ENCODE measurements at regions not wholly inside any gene's neighbourhood (a gene's known extent, or its start where the extent isn't known, plus 50 kb on each side); places are given as distances from the start of the nearest gene placed in this dataset.

DNA sequence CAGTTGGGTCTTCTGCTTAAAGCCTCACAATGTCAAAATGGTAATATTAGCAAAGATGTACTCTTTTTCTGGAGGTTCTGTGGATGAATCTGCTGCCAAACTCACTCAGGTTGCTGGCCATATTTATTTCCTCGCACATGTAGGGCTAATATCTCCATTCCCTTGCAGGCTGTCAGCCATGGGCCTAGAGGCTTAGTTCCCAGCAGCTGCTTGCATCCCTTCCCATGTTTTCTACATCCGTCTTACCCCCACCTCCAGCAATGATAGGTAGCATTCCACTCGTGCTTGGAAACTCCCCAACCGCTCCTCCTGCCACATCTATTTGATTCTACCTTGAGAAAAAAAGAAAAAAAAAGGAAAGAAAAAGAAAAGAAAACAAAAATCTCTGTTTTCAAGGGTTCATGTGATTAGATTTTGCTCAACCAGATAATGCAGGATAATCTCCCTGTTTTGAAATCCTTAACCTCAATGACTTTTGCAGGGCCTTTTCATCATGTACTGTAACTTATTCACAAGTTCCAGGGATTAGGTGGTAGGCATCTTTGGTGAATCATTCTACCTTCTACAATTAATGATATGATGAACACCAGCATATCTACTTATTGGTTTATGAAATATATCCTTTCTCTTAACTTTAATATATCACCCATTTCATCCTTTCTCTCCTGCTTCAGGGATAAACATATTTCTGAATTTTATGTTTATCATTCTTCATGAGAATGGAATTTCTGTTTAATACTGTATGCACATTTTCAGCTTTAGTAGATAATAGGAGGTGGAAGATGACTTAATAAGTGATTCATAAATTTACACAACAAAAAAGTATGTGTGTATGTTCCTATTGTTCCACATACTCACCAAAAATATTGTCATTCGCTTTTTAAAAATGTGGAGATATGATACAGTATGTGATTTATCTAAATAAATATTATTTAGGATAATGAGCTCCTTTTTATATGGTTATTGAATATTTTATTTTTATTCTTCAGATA, 931.9 kb downstream of the SLITRK5 start:
- no peak for ATAC-seq
- TF ChIP-seq RCOR1 (IDR thresholded peaks at IDR 0.05; ENCODE audit: low read depth, low read length) (no peak), TFCP2L1 (CRISPR knock-in tag; IDR thresholded peaks at IDR 0.05) (no peak), NR3C1 (IDR thresholded peaks at IDR 0.05) (no peak), CHD4 (IDR thresholded peaks at IDR 0.05; ENCODE audit: borderline replicate concordance) (no peak), HEYL (CRISPR knock-in tag; IDR thresholded peaks at IDR 0.05) (no peak), NPAS2 (CRISPR knock-in tag; IDR thresholded peaks at IDR 0.05; ENCODE audit: borderline replicate concordance) (no peak), KDM5A (IDR thresholded peaks at IDR 0.05) (no peak)
- CTCF ChIA-PET: no interaction called here
- H3K4me2 ChIP-seq: no peak overlapping the region
- POLR2A ChIA-PET: no interaction called here
- no peak for FAIRE-seq
- no peak overlapping the region for H3K27ac ChIP-seq
- no peaks in the 10 kb centered on the region for H3K4me1 ChIP-seq
- no peaks in the 10 kb centered on the region for H3K9me3 ChIP-seq
- WGBS (ENCODE audit: missing lambda C conversion rate): 24% methylated on average over 5 of the region's 5 CpGs
- DNase-seq (ENCODE audit: low read depth in 1 of 2, low spot score in 1 of 2): no peak
- H3K4me3 ChIP-seq: no peak overlapping the region

DNA sequence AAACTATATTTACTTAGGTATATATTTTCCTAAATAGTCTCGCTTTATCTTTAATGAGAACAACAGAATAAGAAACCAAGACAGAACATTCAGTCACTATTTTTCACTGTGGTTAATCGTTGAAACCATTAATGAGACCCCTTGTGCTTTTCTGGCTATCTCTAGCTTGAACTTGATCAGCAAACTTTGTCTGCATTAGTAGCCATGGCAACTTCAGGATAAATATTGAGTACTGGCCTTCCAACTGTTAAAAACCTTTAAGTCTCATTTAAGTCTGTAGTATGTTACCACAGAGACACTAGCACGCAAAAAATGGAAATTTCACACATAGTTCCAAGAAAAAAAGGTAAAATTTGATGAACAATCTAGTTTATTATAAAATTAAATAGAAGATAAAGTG, 946.0 kb downstream of the SLITRK5 start:
- H3K4me3 ChIP-seq: no peak overlapping the region
- no peak for TF ChIP-seq RCOR1 (IDR thresholded peaks at IDR 0.05; ENCODE audit: low read depth, low read length)
- TF ChIP-seq, protein P1, sequence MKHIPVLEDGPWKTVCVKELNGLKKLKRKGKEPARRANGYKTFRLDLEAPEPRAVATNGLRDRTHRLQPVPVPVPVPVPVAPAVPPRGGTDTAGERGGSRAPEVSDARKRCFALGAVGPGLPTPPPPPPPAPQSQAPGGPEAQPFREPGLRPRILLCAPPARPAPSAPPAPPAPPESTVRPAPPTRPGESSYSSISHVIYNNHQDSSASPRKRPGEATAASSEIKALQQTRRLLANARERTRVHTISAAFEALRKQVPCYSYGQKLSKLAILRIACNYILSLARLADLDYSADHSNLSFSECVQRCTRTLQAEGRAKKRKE (CRISPR knock-in tag; IDR thresholded peaks at IDR 0.05; ENCODE audit: low read depth): no peak
- TF ChIP-seq HOXB5 (CRISPR knock-in tag; IDR thresholded peaks at IDR 0.05): no peak
- no peak for TF ChIP-seq EP300 (IDR thresholded peaks at IDR 0.05)
- no peak for TF ChIP-seq RARB (CRISPR knock-in tag; IDR thresholded peaks at IDR 0.05)
- TF ChIP-seq HOXA7 (CRISPR knock-in tag; IDR thresholded peaks at IDR 0.05): no peak
- TF ChIP-seq TP53 (CRISPR knock-in tag; IDR thresholded peaks at IDR 0.05): no peak
- TF ChIP-seq, protein P2, sequence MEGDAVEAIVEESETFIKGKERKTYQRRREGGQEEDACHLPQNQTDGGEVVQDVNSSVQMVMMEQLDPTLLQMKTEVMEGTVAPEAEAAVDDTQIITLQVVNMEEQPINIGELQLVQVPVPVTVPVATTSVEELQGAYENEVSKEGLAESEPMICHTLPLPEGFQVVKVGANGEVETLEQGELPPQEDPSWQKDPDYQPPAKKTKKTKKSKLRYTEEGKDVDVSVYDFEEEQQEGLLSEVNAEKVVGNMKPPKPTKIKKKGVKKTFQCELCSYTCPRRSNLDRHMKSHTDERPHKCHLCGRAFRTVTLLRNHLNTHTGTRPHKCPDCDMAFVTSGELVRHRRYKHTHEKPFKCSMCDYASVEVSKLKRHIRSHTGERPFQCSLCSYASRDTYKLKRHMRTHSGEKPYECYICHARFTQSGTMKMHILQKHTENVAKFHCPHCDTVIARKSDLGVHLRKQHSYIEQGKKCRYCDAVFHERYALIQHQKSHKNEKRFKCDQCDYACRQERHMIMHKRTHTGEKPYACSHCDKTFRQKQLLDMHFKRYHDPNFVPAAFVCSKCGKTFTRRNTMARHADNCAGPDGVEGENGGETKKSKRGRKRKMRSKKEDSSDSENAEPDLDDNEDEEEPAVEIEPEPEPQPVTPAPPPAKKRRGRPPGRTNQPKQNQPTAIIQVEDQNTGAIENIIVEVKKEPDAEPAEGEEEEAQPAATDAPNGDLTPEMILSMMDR (IDR thresholded peaks at IDR 0.05): no peak
- TF ChIP-seq, protein P3, sequence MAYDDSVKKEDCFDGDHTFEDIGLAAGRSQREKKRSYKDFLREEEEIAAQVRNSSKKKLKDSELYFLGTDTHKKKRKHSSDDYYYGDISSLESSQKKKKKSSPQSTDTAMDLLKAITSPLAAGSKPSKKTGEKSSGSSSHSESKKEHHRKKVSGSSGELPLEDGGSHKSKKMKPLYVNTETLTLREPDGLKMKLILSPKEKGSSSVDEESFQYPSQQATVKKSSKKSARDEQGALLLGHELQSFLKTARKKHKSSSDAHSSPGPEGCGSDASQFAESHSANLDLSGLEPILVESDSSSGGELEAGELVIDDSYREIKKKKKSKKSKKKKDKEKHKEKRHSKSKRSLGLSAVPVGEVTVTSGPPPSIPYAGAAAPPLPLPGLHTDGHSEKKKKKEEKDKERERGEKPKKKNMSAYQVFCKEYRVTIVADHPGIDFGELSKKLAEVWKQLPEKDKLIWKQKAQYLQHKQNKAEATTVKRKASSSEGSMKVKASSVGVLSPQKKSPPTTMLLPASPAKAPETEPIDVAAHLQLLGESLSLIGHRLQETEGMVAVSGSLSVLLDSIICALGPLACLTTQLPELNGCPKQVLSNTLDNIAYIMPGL (CRISPR knock-in tag; IDR thresholded peaks at IDR 0.05; ENCODE audit: borderline replicate concordance): no peak
- TF ChIP-seq, protein P4, sequence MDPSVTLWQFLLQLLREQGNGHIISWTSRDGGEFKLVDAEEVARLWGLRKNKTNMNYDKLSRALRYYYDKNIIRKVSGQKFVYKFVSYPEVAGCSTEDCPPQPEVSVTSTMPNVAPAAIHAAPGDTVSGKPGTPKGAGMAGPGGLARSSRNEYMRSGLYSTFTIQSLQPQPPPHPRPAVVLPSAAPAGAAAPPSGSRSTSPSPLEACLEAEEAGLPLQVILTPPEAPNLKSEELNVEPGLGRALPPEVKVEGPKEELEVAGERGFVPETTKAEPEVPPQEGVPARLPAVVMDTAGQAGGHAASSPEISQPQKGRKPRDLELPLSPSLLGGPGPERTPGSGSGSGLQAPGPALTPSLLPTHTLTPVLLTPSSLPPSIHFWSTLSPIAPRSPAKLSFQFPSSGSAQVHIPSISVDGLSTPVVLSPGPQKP (IDR thresholded peaks at IDR 0.05; ENCODE audit: low read depth, low read length): no peak
- ATAC-seq (no peak), DNase-seq (ENCODE audit: low read depth in 1 of 2, low spot score in 1 of 2) (no peak), FAIRE-seq (no peak)
- H3K4me1 ChIP-seq: no peaks in the 10 kb centered on the region
- CTCF ChIA-PET: interaction anchor here (0.6 kb wide), 1 partner anchor 824 kb away, joined by 4 read pairs; no protein-coding TSS in a partner anchor
- 31% methylated on average over 3 of the region's 3 CpGs for WGBS (ENCODE audit: missing lambda C conversion rate)
- no peak overlapping the region for H3K4me2 ChIP-seq
- H3K27ac ChIP-seq: no peak overlapping the region
- POLR2A ChIA-PET: no interaction called here
- H3K9me3 ChIP-seq: no peaks in the 10 kb centered on the region
